ENCODE measurements at regions not wholly inside any gene's neighbourhood (a gene's known extent, or its start where the extent isn't known, plus 50 kb on each side); places are given as distances from the start of the nearest gene placed in this dataset.

- Histone ChIP-seq H3K27ac (peak overlapping the region in 3 of 4 donors; percentile 43 to 59 (median 56)), H3K4me1 (no peaks in the 10 kb centered on the region), H3K4me3 (peak overlapping the region; percentile 31 to 40 (median 38)), H3K36me3 (no peaks in the 10 kb centered on the region), H3K9me3 (no peaks in the 10 kb centered on the region), H3K27me3 (no peaks in the 10 kb centered on the region)
- in situ Hi-C loops (cut with MboI; ENCODE audit: low sequenced_read_pairs in 4 of 4) (no loop called here), intact Hi-C loops (cut with DNase I; ENCODE audit: low total_unique reads) (no loop called here)
- TF ChIP-seq CTCF (IDR thresholded peaks at IDR 0.05 in 4 of 5, conservative IDR thresholded peaks at IDR 0.05 in 1 of 5) = no peak
- TF ChIP-seq POLR2A (IDR thresholded peaks at IDR 0.05) = no peak
- ATAC-seq = peak; percentile 86 to 89
- peak; percentile 4 to 42 for DNase-seq
Observed at GRCh38 chr1:86247597-86248279, 91.2 kb upstream of the COL24A1 start.

GRCh38 chr1:86245566-86246190, 89.1 kb upstream of the COL24A1 start:
- no peak for ATAC-seq
- H3K27ac ChIP-seq = no peak overlapping the region
- no peak for DNase-seq
- no peak overlapping the region for H3K4me3 ChIP-seq
- intact Hi-C loops (cut with DNase I; ENCODE audit: low total_unique reads) = no loop called here
- no peaks in the 10 kb centered on the region for H3K9me3 ChIP-seq
- no peaks in the 10 kb centered on the region for H3K4me1 ChIP-seq
- no peak for TF ChIP-seq POLR2A (IDR thresholded peaks at IDR 0.05)
- TF ChIP-seq CTCF (IDR thresholded peaks at IDR 0.05 in 4 of 5, conservative IDR thresholded peaks at IDR 0.05 in 1 of 5) = no peak
- no peaks in the 10 kb centered on the region for H3K36me3 ChIP-seq
- H3K27me3 ChIP-seq = no peaks in the 10 kb centered on the region
- in situ Hi-C loops (cut with MboI; ENCODE audit: low sequenced_read_pairs in 4 of 4) = no loop called here

GRCh38 chr1:86239894-86240293, 83.3 kb upstream of the COL24A1 start:
- ATAC-seq = no peak
- DNase-seq = no peak
- TF ChIP-seq POLR2A (IDR thresholded peaks at IDR 0.05) (no peak), CTCF (IDR thresholded peaks at IDR 0.05 in 4 of 5, conservative IDR thresholded peaks at IDR 0.05 in 1 of 5) (no peak)
- Histone ChIP-seq H3K27ac (no peak overlapping the region), H3K4me3 (no peak overlapping the region), H3K9me3 (no peaks in the 10 kb centered on the region), H3K4me1 (peaks cover 0 to 5% of the 10 kb centered on the region in 2 donors), H3K36me3 (no peaks in the 10 kb centered on the region), H3K27me3 (no peaks in the 10 kb centered on the region)
- in situ Hi-C loops (cut with MboI; ENCODE audit: low sequenced_read_pairs in 4 of 4) (no loop called here), intact Hi-C loops (cut with DNase I; ENCODE audit: low total_unique reads) (no loop called here)

- DNase-seq = no peak
- Histone ChIP-seq H3K4me3 (no peak overlapping the region), H3K27me3 (no peaks in the 10 kb centered on the region), H3K4me1 (peaks cover 0 to 5% of the 10 kb centered on the region in 2 donors), H3K36me3 (no peaks in the 10 kb centered on the region), H3K27ac (no peak overlapping the region), H3K9me3 (no peaks in the 10 kb centered on the region)
- ATAC-seq = no peak
- intact Hi-C loops (cut with DNase I; ENCODE audit: low total_unique reads) = no loop called here
- TF ChIP-seq POLR2A (IDR thresholded peaks at IDR 0.05) (no peak), CTCF (IDR thresholded peaks at IDR 0.05 in 4 of 5, conservative IDR thresholded peaks at IDR 0.05 in 1 of 5) (no peak)
- in situ Hi-C loops (cut with MboI; ENCODE audit: low sequenced_read_pairs in 4 of 4) = no loop called here
Observed at GRCh38 chr1:86239490-86239889, 82.9 kb upstream of the COL24A1 start.

All from gastrocnemius medialis (tissue), 4 donors.